NCI-H82 (cell line): ENCODE measurements at regions not wholly inside any gene's neighbourhood (a gene's known extent, or its start where the extent isn't known, plus 50 kb on each side); places are given as distances from the start of the nearest gene placed in this dataset.

Source experiments
- DNase-seq: peaks from one replicate; lab custom pipeline; 2025; lab: John Stamatoyannopoulos, UW

GRCh38 chr1:212558693-212559480, 49.7 kb upstream of the ATF3 start:
- peak; percentile 81 for DNase-seq
